OCI-LY7 (cell line): ENCODE measurements at regions not wholly inside any gene's neighbourhood (a gene's known extent, or its start where the extent isn't known, plus 50 kb on each side); places are given as distances from the start of the nearest gene placed in this dataset.

Source experiments
- EZH2phosphoT487 ChIP-seq: fragments of 200-600 bp; sonication (generic); IDR thresholded peaks from 2 replicates; pipeline ENCODE4 v1.6.1; 2018; ENCODE audit warnings: low read depth, borderline replicate concordance, mild to moderate bottlenecking, mixed run types, antibody characterized with exemption, low read length, moderate library complexity, mixed read lengths
- TF ChIP-seq, protein P1 (sequence below): fragments of 200-600 bp; sonication (generic); conservative IDR thresholded peaks from 2 replicates; pipeline ENCODE4 v1.5.1; 2014; ENCODE audit warnings: mild to moderate bottlenecking, antibody characterized with exemption, low read length, moderate library complexity, mixed read lengths

DNA sequence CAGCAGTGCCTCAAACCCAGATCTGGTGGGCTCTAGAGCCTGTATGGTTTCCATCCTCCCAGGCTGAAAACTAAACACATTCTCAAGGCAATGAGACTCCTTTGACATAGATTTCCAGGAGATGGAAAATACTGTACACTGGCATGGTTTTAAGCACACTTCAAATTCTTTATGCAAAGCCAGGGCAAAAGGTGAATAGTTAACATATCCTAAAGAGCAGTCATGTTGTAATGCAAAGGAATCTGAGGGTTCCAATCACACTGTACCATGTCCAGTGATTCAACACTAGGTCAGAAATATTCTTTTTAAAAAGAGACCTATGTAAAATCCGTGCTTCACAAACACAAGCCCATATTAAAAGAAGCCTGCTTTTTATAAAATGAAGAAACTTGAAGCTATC is 195.3 kb downstream of the QDPR start:
- TF ChIP-seq, protein P1, sequence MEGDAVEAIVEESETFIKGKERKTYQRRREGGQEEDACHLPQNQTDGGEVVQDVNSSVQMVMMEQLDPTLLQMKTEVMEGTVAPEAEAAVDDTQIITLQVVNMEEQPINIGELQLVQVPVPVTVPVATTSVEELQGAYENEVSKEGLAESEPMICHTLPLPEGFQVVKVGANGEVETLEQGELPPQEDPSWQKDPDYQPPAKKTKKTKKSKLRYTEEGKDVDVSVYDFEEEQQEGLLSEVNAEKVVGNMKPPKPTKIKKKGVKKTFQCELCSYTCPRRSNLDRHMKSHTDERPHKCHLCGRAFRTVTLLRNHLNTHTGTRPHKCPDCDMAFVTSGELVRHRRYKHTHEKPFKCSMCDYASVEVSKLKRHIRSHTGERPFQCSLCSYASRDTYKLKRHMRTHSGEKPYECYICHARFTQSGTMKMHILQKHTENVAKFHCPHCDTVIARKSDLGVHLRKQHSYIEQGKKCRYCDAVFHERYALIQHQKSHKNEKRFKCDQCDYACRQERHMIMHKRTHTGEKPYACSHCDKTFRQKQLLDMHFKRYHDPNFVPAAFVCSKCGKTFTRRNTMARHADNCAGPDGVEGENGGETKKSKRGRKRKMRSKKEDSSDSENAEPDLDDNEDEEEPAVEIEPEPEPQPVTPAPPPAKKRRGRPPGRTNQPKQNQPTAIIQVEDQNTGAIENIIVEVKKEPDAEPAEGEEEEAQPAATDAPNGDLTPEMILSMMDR, result no peak
- no peak for TF ChIP-seq EZH2phosphoT487
